NCI-H446 (cell line): ENCODE measurements at regions not wholly inside any gene's neighbourhood (a gene's known extent, or its start where the extent isn't known, plus 50 kb on each side); places are given as distances from the start of the nearest gene placed in this dataset.
A peak's percentile ranks its signal among the peaks of the same experiment; 100 is the strongest.
"Not testable (repeated sequence)": the region's sequence is repeated elsewhere in the genome, so short reads cannot be mapped to it uniquely, and the experiment has no call there.

ENCODE experiments used
- DNase-seq, 2 experiments: peaks; one replicate each; lab custom pipeline; 2025; lab: John Stamatoyannopoulos, UW

- no peak for DNase-seq
Measured at GRCh38 chr3:94406595-94406994, 343.7 kb downstream of the NSUN3 start.

GRCh38 chr3:94412936-94413335 lies 350.1 kb downstream of the NSUN3 start:
- not testable (repeated sequence) for DNase-seq

- DNase-seq: peak in 1 of 2 experiments; percentile 42
Measured at GRCh38 chr3:94413336-94414108, 350.7 kb downstream of the NSUN3 start.

GRCh38 chr3:94414418-94414817 lies 351.6 kb downstream of the NSUN3 start:
- DNase-seq: peak; percentile 5 to 36

GRCh38 chr3:94416768-94417167 lies 353.9 kb downstream of the NSUN3 start:
- DNase-seq: no peak

GRCh38 chr3:94417963-94418455 lies 355.1 kb downstream of the NSUN3 start:
- no peak for DNase-seq

GRCh38 chr3:94420931-94421330 lies 358.1 kb downstream of the NSUN3 start:
- no peak for DNase-seq

- DNase-seq: no peak
Measured at GRCh38 chr3:94423578-94423977, 360.7 kb downstream of the NSUN3 start.

GRCh38 chr3:94429517-94429916 lies 366.7 kb downstream of the NSUN3 start:
- no peak for DNase-seq

GRCh38 chr3:94431876-94432570 lies 369.2 kb downstream of the NSUN3 start:
- no peak for DNase-seq

- DNase-seq: no peak
Measured at GRCh38 chr3:94433811-94434210, 370.9 kb downstream of the NSUN3 start.

GRCh38 chr3:94440767-94441493 lies 378.1 kb downstream of the NSUN3 start:
- no peak for DNase-seq

- DNase-seq: no peak
Measured at GRCh38 chr3:94441494-94441847, 378.6 kb downstream of the NSUN3 start.

- DNase-seq: no peak
Measured at GRCh38 chr3:94453864-94454263, 391.0 kb downstream of the NSUN3 start.

GRCh38 chr3:94459167-94459566 lies 396.3 kb downstream of the NSUN3 start:
- DNase-seq: no peak

GRCh38 chr3:94460931-94461330 lies 398.1 kb downstream of the NSUN3 start:
- no peak for DNase-seq

- no peak for DNase-seq
Measured at GRCh38 chr3:94462931-94463330, 400.1 kb downstream of the NSUN3 start.

- no peak for DNase-seq
Measured at GRCh38 chr3:94472511-94472910, 409.6 kb downstream of the NSUN3 start.

GRCh38 chr3:94481226-94481898 lies 418.5 kb downstream of the NSUN3 start:
- no peak for DNase-seq

- DNase-seq: no peak
Measured at GRCh38 chr3:94482686-94483085, 419.8 kb downstream of the NSUN3 start.

- no peak for DNase-seq
Measured at GRCh38 chr3:94483403-94483802, 420.5 kb downstream of the NSUN3 start.

GRCh38 chr3:94494992-94495391 lies 432.1 kb downstream of the NSUN3 start:
- DNase-seq: no peak
